MM.1S (cell line): ENCODE measurements at regions not wholly inside any gene's neighbourhood (a gene's known extent, or its start where the extent isn't known, plus 50 kb on each side); places are given as distances from the start of the nearest gene placed in this dataset.
"Not testable (repeated sequence)": the region's sequence is repeated elsewhere in the genome, so short reads cannot be mapped to it uniquely, and the experiment has no call there.

Experiments used
- DNase-seq: peaks from one replicate; pipeline ENCODE4 v3.0.0-alpha.2; 2015
- H2AFZ ChIP-seq: fragments of 300-600 bp; sonication (generic); 2 replicates; pipeline ENCODE4 v1.6.0; 2016; ENCODE audit warnings: antibody characterized with exemption, low read length
- H3F3A ChIP-seq: fragments of 300-600 bp; sonication (generic); 2 replicates; pipeline ENCODE4 v1.6.1; 2016; ENCODE audit warnings: mild to moderate bottlenecking, antibody characterized with exemption, low read length, moderate library complexity, mixed read lengths; ENCODE audit not compliant: insufficient read depth
- H3K27ac ChIP-seq: fragments of 300-600 bp; sonication (generic); 2 replicates; pipeline ENCODE4 v1.5.1; 2016; ENCODE audit warnings: mild to moderate bottlenecking, low read length
- H3K27me3 ChIP-seq: fragments of 300-600 bp; sonication (generic); replicated peaks from 2 replicates; pipeline ENCODE4 v1.6.0; 2016; ENCODE audit warnings: low read length; ENCODE audit not compliant: insufficient read depth
- H3K36me3 ChIP-seq: fragments of 300-600 bp; sonication (generic); replicated peaks from 2 replicates; pipeline ENCODE4 v1.6.1; 2016; ENCODE audit warnings: mild to moderate bottlenecking, low read length, mixed read lengths; ENCODE audit not compliant: insufficient read depth
- H3K4me1 ChIP-seq: fragments of 300-600 bp; sonication (generic); 2 replicates; pipeline ENCODE4 v1.6.1; 2016; ENCODE audit warnings: low read length, mixed read lengths
- H3K4me2 ChIP-seq: fragments of 300-600 bp; sonication (generic); 2 replicates; pipeline ENCODE4 v1.6.0; 2016; ENCODE audit warnings: low read depth, low read length
- H3K4me3 ChIP-seq: fragments of 300-600 bp; sonication (generic); 2 replicates; pipeline ENCODE4 v1.5.1; 2016; ENCODE audit warnings: low read length, mixed read lengths
- H3K79me2 ChIP-seq: fragments of 300-600 bp; sonication (generic); 2 replicates; pipeline ENCODE4 v1.6.1; 2016; ENCODE audit warnings: mixed run types, low read length, mixed read lengths
- H3K9ac ChIP-seq: fragments of 300-600 bp; sonication (generic); 2 replicates; pipeline ENCODE4 v1.6.1; 2016; ENCODE audit warnings: low read length, mixed read lengths
- H3K9me2 ChIP-seq: fragments of 300-600 bp; sonication (generic); replicated peaks from 2 replicates; pipeline ENCODE4 v1.6.1; 2016; ENCODE audit warnings: mild to moderate bottlenecking, low read length, mixed read lengths; ENCODE audit not compliant: insufficient read depth
- H3K9me3 ChIP-seq: fragments of 300-600 bp; sonication (generic); replicated peaks from 2 replicates; pipeline ENCODE4 v1.6.1; 2016; ENCODE audit warnings: mild to moderate bottlenecking, low read length, mixed read lengths; ENCODE audit not compliant: insufficient read depth
- H4K20me1 ChIP-seq: fragments of 300-600 bp; sonication (generic); 2 replicates; pipeline ENCODE4 v1.6.1; 2016; ENCODE audit warnings: mild to moderate bottlenecking, low read length, moderate library complexity, mixed read lengths; ENCODE audit not compliant: insufficient read depth
- EZH2 ChIP-seq: fragments of 300-600 bp; sonication (generic); optimal IDR thresholded peaks from 2 replicates; pipeline ENCODE3; 2017; ENCODE audit warnings: low read depth, mild to moderate bottlenecking, antibody characterized with exemption, low read length, mixed read lengths
- EZH2phosphoT487 ChIP-seq: fragments of 300-600 bp; sonication (generic); IDR thresholded peaks from 2 replicates; pipeline ENCODE4 v1.6.1; 2018; ENCODE audit warnings: antibody characterized with exemption, low read length
- TF ChIP-seq, protein P1 (sequence below): fragments of 300-600 bp; sonication (generic); IDR thresholded peaks from 2 replicates; pipeline ENCODE4 v1.5.1; 2016; ENCODE audit warnings: antibody characterized with exemption, low read length, mixed read lengths

DNA sequence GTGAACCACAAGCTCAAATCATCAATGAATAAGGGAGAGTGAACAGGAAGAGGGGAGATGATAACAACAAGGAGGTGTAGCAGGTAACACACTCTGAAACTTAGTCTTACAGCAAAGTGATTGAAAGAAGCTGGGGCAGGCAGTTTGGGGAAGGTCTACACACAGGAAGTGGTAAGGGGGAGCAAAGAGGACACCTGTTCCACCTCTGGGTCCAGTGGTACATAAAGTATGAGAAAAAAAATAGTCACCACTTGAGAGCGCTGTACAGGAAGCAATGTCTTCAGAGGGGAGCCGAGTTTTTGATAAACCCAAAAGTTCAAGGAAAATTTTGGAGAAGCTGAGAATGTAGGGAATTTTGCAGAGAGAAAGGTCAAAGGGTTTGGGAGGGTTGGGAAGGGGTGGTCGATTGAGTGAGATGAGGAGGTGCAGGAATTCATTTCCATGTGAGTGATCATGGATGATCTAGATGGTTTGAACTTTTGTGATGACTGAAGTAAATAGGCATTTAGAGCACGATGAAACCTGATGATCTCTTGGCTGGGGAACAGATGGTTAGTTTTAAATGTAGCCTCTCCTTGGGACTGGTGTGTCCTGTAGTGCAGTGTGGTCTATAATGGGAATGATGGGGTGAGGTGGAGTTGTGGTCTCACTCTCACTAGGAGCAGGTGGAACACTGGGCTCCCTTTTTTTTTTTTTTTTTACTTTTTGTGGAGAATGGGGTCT lies 142.0 kb downstream of the RBMX2 start:
- Histone ChIP-seq H3K36me3 (no peaks in the 10 kb centered on the region), H3K4me2 (no peak overlapping the region), H2AFZ (no peak overlapping the region), H3K9ac (no peak overlapping the region), H3K79me2 (no peaks in the 10 kb centered on the region), H3K9me2 (no peaks in the 10 kb centered on the region), H3K4me1 (no peaks in the 10 kb centered on the region), H3K9me3 (no peaks in the 10 kb centered on the region), H4K20me1 (no peaks in the 10 kb centered on the region), H3F3A (no peaks in the 10 kb centered on the region), H3K27ac (no peak overlapping the region), H3K4me3 (no peak overlapping the region), H3K27me3 (no peaks in the 10 kb centered on the region)
- no peak for DNase-seq
- TF ChIP-seq EZH2 (no peak), EZH2phosphoT487 (no peak)
- TF ChIP-seq, protein P1, sequence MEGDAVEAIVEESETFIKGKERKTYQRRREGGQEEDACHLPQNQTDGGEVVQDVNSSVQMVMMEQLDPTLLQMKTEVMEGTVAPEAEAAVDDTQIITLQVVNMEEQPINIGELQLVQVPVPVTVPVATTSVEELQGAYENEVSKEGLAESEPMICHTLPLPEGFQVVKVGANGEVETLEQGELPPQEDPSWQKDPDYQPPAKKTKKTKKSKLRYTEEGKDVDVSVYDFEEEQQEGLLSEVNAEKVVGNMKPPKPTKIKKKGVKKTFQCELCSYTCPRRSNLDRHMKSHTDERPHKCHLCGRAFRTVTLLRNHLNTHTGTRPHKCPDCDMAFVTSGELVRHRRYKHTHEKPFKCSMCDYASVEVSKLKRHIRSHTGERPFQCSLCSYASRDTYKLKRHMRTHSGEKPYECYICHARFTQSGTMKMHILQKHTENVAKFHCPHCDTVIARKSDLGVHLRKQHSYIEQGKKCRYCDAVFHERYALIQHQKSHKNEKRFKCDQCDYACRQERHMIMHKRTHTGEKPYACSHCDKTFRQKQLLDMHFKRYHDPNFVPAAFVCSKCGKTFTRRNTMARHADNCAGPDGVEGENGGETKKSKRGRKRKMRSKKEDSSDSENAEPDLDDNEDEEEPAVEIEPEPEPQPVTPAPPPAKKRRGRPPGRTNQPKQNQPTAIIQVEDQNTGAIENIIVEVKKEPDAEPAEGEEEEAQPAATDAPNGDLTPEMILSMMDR: no peak

DNA sequence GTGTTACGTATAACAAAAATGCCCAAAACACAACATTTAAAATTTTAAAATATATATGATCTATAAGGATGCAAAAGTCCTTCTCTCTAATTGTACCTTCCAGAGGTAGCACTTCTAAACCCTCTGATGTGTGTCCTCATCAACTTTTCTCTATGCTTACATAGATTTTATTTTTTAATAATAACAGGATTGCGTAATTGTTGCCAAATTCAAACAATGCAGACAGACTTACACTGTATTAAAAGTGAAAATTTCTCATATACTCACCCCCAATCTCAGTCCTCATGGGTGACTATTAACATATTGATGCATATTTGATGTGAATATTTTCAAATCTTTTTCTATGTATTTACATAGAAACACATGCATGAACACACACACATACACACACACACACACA lies 144.0 kb downstream of the RBMX2 start:
- Histone ChIP-seq H3K27ac (no peak overlapping the region), H3K9ac (no peak overlapping the region), H3K27me3 (no peaks in the 10 kb centered on the region), H3F3A (no peaks in the 10 kb centered on the region), H3K4me1 (no peaks in the 10 kb centered on the region), H3K9me2 (no peaks in the 10 kb centered on the region), H3K4me2 (no peak overlapping the region), H3K9me3 (no peaks in the 10 kb centered on the region), H3K4me3 (no peak overlapping the region), H2AFZ (no peak overlapping the region), H4K20me1 (no peaks in the 10 kb centered on the region), H3K79me2 (no peaks in the 10 kb centered on the region), H3K36me3 (no peaks in the 10 kb centered on the region)
- no peak for DNase-seq
- TF ChIP-seq, protein P1: no peak
- TF ChIP-seq EZH2 (no peak), EZH2phosphoT487 (no peak)

DNA sequence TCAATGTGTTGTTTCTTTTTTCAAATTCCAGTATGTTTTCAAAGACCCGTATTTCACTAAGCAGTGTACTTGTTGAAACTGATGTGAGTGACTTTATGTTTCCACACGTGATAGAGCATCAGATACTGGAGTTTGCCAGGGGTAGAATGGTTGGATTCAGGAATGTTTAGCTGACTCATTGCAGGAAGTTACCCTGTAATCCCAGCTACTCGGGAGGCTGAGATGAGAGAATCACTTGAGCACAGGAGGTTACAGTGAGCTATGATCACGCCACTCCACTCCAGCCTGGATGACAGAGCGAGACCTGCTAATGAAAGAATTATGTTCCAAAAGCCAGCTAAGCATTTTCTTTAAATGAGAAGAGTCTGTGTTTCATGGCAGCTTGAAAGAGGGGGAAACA lies 147.6 kb downstream of the RBMX2 start:
- H3K9me2 ChIP-seq, DNase-seq, H3K4me3 ChIP-seq, H3K9me3 ChIP-seq, H3K36me3 ChIP-seq, H3K27ac ChIP-seq, H3K27me3 ChIP-seq, H3F3A ChIP-seq, H3K9ac ChIP-seq, H3K4me1 ChIP-seq, H4K20me1 ChIP-seq, H3K79me2 ChIP-seq, H3K4me2 ChIP-seq, H2AFZ ChIP-seq: not testable (repeated sequence)

DNA sequence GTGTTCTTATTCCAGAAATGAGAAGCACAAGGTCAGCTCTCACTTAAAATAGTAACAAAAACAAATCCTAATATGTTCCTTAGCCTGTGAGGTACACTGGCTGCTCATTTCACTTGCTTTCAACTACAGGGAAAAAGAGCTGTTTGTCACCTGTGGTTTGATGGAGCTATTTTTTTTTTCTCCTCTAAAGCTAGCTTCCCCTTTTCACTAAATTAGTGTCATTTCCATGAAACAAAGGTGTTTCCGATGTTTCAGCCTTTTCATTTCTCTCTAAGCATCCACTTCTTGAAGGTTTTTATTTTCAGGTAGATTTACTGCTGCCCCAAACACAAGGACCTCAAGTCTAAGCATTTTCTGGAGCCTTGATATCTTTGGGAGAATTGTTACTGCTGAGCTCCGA lies 148.6 kb downstream of the RBMX2 start:
- Histone ChIP-seq H3K9me3 (no peaks in the 10 kb centered on the region), H3K79me2 (no peaks in the 10 kb centered on the region), H3K9ac (no peak overlapping the region), H2AFZ (no peak overlapping the region), H3K4me3 (no peak overlapping the region), H4K20me1 (no peaks in the 10 kb centered on the region), H3K36me3 (no peaks in the 10 kb centered on the region), H3K4me1 (no peaks in the 10 kb centered on the region), H3F3A (no peaks in the 10 kb centered on the region), H3K27me3 (no peaks in the 10 kb centered on the region), H3K9me2 (no peaks in the 10 kb centered on the region), H3K4me2 (no peak overlapping the region), H3K27ac (no peak overlapping the region)
- no peak for DNase-seq
- TF ChIP-seq, protein P1: no peak
- no peak for TF ChIP-seq EZH2
- no peak for TF ChIP-seq EZH2phosphoT487
